IgD-negative memory B cell (primary cell): ENCODE measurements at regions not wholly inside any gene's neighbourhood (a gene's known extent, or its start where the extent isn't known, plus 50 kb on each side); places are given as distances from the start of the nearest gene placed in this dataset.
"Not testable (repeated sequence)": the region's sequence is repeated elsewhere in the genome, so short reads cannot be mapped to it uniquely, and the experiment has no call there.

Experiments
- H3K27ac Mint-ChIP-seq, 3 donors: one replicate each; pipeline ENCODE4 v1.8.0; 2020 to 2022; ENCODE audit warnings: mild to moderate bottlenecking in 3 of 3, mixed read lengths in 3 of 3, moderate library complexity in 1 of 3
- H3K27me3 Mint-ChIP-seq: one replicate; pipeline ENCODE4 v1.8.0; 2021; ENCODE audit warnings: mixed read lengths
- H3K36me3 Mint-ChIP-seq: one replicate; pipeline ENCODE4 v1.8.0; 2020; ENCODE audit warnings: mild to moderate bottlenecking, mixed read lengths
- H3K4me1 Mint-ChIP-seq, 3 donors: one replicate each; pipeline ENCODE4 v1.8.0; 2020 to 2022; ENCODE audit warnings: mixed read lengths in 3 of 3, mild to moderate bottlenecking in 1 of 3
- H3K4me3 Mint-ChIP-seq, 4 donors: one replicate each; pipeline ENCODE4 v1.8.0; 2020 to 2022; ENCODE audit warnings: mild to moderate bottlenecking in 4 of 4, mixed read lengths in 4 of 4, moderate library complexity in 3 of 4
- H3K9me3 Mint-ChIP-seq, 3 donors: one replicate each; pipeline ENCODE4 v1.8.0; 2020 to 2021; ENCODE audit warnings: mixed read lengths in 3 of 3, mild to moderate bottlenecking in 1 of 3

- H3K27me3 Mint-ChIP-seq: no peaks in the 10 kb centered on the region
- no peak overlapping the region for H3K27ac Mint-ChIP-seq
- H3K4me1 Mint-ChIP-seq: no peaks in the 10 kb centered on the region
- H3K9me3 Mint-ChIP-seq: peaks cover 0 to 6% (median 3%) of the 10 kb centered on the region in 3 donors
- H3K4me3 Mint-ChIP-seq: no peak overlapping the region
- no peaks in the 10 kb centered on the region for H3K36me3 Mint-ChIP-seq
Measured at GRCh38 chr13:71325556-71325955, 541.4 kb downstream of the DACH1 start.

GRCh38 chr13:71323266-71323665 lies 543.7 kb downstream of the DACH1 start:
- H3K9me3 Mint-ChIP-seq: peaks cover 3 to 12% (median 5%) of the 10 kb centered on the region in 3 donors
- no peak overlapping the region for H3K4me3 Mint-ChIP-seq
- no peaks in the 10 kb centered on the region for H3K4me1 Mint-ChIP-seq
- H3K36me3 Mint-ChIP-seq: no peaks in the 10 kb centered on the region
- no peaks in the 10 kb centered on the region for H3K27me3 Mint-ChIP-seq
- no peak overlapping the region for H3K27ac Mint-ChIP-seq

- no peak overlapping the region for H3K27ac Mint-ChIP-seq
- peaks cover 3 to 12% (median 5%) of the 10 kb centered on the region in 3 donors for H3K9me3 Mint-ChIP-seq
- H3K27me3 Mint-ChIP-seq: no peaks in the 10 kb centered on the region
- no peaks in the 10 kb centered on the region for H3K36me3 Mint-ChIP-seq
- H3K4me3 Mint-ChIP-seq: no peak overlapping the region
- H3K4me1 Mint-ChIP-seq: no peaks in the 10 kb centered on the region
Measured at GRCh38 chr13:71320452-71320851, 546.6 kb downstream of the DACH1 start.

- Mint-ChIP-seq H3K36me3 (no peaks in the 10 kb centered on the region), H3K27me3 (no peaks in the 10 kb centered on the region), H3K4me1 (peaks cover 0 to 4% (median 0%) of the 10 kb centered on the region in 3 donors), H3K4me3 (no peak overlapping the region), H3K9me3 (peaks cover 4 to 6% (median 5%) of the 10 kb centered on the region in 3 donors), H3K27ac (no peak overlapping the region)
Measured at GRCh38 chr13:71316792-71317363, 550.1 kb downstream of the DACH1 start.

- Mint-ChIP-seq H3K27ac (no peak overlapping the region), H3K4me1 (peaks cover 0 to 4% (median 0%) of the 10 kb centered on the region in 3 donors), H3K9me3 (peaks cover 0 to 3% (median 0%) of the 10 kb centered on the region in 3 donors), H3K36me3 (no peaks in the 10 kb centered on the region), H3K27me3 (no peaks in the 10 kb centered on the region), H3K4me3 (no peak overlapping the region)
Measured at GRCh38 chr13:71312923-71313322, 554.1 kb downstream of the DACH1 start.

GRCh38 chr13:71309905-71310304 lies 557.1 kb downstream of the DACH1 start:
- Mint-ChIP-seq H3K4me3 (no peak overlapping the region), H3K27me3 (no peaks in the 10 kb centered on the region), H3K36me3 (no peaks in the 10 kb centered on the region), H3K27ac (no peak overlapping the region), H3K9me3 (peaks cover 0 to 3% (median 0%) of the 10 kb centered on the region in 3 donors), H3K4me1 (peaks cover 0 to 4% (median 0%) of the 10 kb centered on the region in 3 donors)

GRCh38 chr13:71306821-71307220 lies 560.2 kb downstream of the DACH1 start:
- H3K4me1 Mint-ChIP-seq: no peaks in the 10 kb centered on the region
- H3K36me3 Mint-ChIP-seq: no peaks in the 10 kb centered on the region
- peaks cover 0 to 1% (median 0%) of the 10 kb centered on the region in 3 donors for H3K9me3 Mint-ChIP-seq
- no peaks in the 10 kb centered on the region for H3K27me3 Mint-ChIP-seq
- H3K4me3 Mint-ChIP-seq: no peak overlapping the region
- no peak overlapping the region for H3K27ac Mint-ChIP-seq

GRCh38 chr13:71304861-71305260 lies 562.1 kb downstream of the DACH1 start:
- Mint-ChIP-seq H3K36me3 (no peaks in the 10 kb centered on the region), H3K4me1 (no peaks in the 10 kb centered on the region), H3K9me3 (no peaks in the 10 kb centered on the region), H3K27ac (no peak overlapping the region), H3K4me3 (no peak overlapping the region), H3K27me3 (no peaks in the 10 kb centered on the region)

GRCh38 chr13:71303144-71303543 lies 563.9 kb downstream of the DACH1 start:
- no peak overlapping the region for H3K4me3 Mint-ChIP-seq
- H3K36me3 Mint-ChIP-seq: no peaks in the 10 kb centered on the region
- H3K4me1 Mint-ChIP-seq: no peaks in the 10 kb centered on the region
- no peak overlapping the region for H3K27ac Mint-ChIP-seq
- H3K9me3 Mint-ChIP-seq: no peaks in the 10 kb centered on the region
- H3K27me3 Mint-ChIP-seq: no peaks in the 10 kb centered on the region

- Mint-ChIP-seq H3K4me3 (peak overlapping the region in 1 of 4 donors; percentile 65), H3K36me3 (no peaks in the 10 kb centered on the region), H3K4me1 (no peaks in the 10 kb centered on the region), H3K27ac (no peak overlapping the region), H3K9me3 (peaks cover 0 to 2% (median 2%) of the 10 kb centered on the region in 3 donors), H3K27me3 (peaks cover 3% of the 10 kb centered on the region)
Measured at GRCh38 chr13:71300602-71301001, 566.4 kb downstream of the DACH1 start.

- Mint-ChIP-seq H3K9me3 (peaks cover 0 to 2% (median 0%) of the 10 kb centered on the region in 3 donors), H3K36me3 (no peaks in the 10 kb centered on the region), H3K27ac (peak overlapping the region in 2 of 3 donors; percentile 23 to 85), H3K4me1 (peaks cover 3 to 15% (median 13%) of the 10 kb centered on the region in 3 donors), H3K4me3 (peak overlapping the region in 2 of 4 donors; percentile 84 to 92), H3K27me3 (peaks cover 2% of the 10 kb centered on the region)
Measured at GRCh38 chr13:71291842-71292146, 575.2 kb downstream of the DACH1 start.

- Mint-ChIP-seq H3K27me3 (no peaks in the 10 kb centered on the region), H3K4me3 (peak overlapping the region; percentile 80 to 92 (median 86)), H3K4me1 (peaks cover 3 to 15% (median 13%) of the 10 kb centered on the region in 3 donors), H3K27ac (peak overlapping the region; percentile 76 to 85 (median 80)), H3K9me3 (peaks cover 0 to 1% (median 0%) of the 10 kb centered on the region in 3 donors), H3K36me3 (no peaks in the 10 kb centered on the region)
Measured at GRCh38 chr13:71290963-71291841, 575.8 kb downstream of the DACH1 start.

GRCh38 chr13:71289980-71290379 lies 577.0 kb downstream of the DACH1 start:
- not testable (repeated sequence) for H3K9me3 Mint-ChIP-seq, H3K36me3 Mint-ChIP-seq, H3K27me3 Mint-ChIP-seq
- peaks cover 3 to 15% (median 13%) of the 10 kb centered on the region in 3 donors for H3K4me1 Mint-ChIP-seq
- H3K27ac Mint-ChIP-seq: peak overlapping the region in 2 of 3 donors; percentile 45 to 77
- peak overlapping the region in 1 of 4 donors; percentile 42 for H3K4me3 Mint-ChIP-seq

GRCh38 chr13:71285700-71286099 lies 581.3 kb downstream of the DACH1 start:
- Mint-ChIP-seq H3K4me3 (no peak overlapping the region), H3K9me3 (peaks cover 0 to 1% (median 0%) of the 10 kb centered on the region in 3 donors), H3K4me1 (peaks cover under 1 to 1% (median 1%) of the 10 kb centered on the region in 3 donors), H3K27ac (no peak overlapping the region), H3K27me3 (no peaks in the 10 kb centered on the region), H3K36me3 (peaks cover 1% of the 10 kb centered on the region)

GRCh38 chr13:71278512-71278911 lies 588.5 kb downstream of the DACH1 start:
- Mint-ChIP-seq H3K4me1 (peaks cover 1 to 11% (median 1%) of the 10 kb centered on the region in 3 donors), H3K27ac (no peak overlapping the region), H3K27me3 (no peaks in the 10 kb centered on the region)

More at GRCh38 chr13:71278512-71278911, 588.5 kb downstream of the DACH1 start:
- no peaks in the 10 kb centered on the region for H3K9me3 Mint-ChIP-seq
- no peak overlapping the region for H3K4me3 Mint-ChIP-seq
- peaks cover 3% of the 10 kb centered on the region for H3K36me3 Mint-ChIP-seq
